Thyroid gland (tissue), 4 donors: ENCODE measurements at regions not wholly inside any gene's neighbourhood (a gene's known extent, or its start where the extent isn't known, plus 50 kb on each side); places are given as distances from the start of the nearest gene placed in this dataset.
"Not testable (repeated sequence)": the region's sequence is repeated elsewhere in the genome, so short reads cannot be mapped to it uniquely, and the experiment has no call there.

Source experiments
- DNase-seq, 2 donors: peaks; one replicate each; pipeline ENCODE4 v3.0.0-alpha.2; 2019
- H3K27ac ChIP-seq, 3 donors: fragments of 200-600 bp; sonication (generic); 1 replicate in 2 of 3; 2 replicates in 1 of 3; pipeline ENCODE4 v1.5.1; 2016 to 2019; ENCODE audit warnings: mild to moderate bottlenecking in 1 of 3, moderate library complexity in 1 of 3
- H3K27me3 ChIP-seq: fragments of 200-600 bp; sonication (generic); one replicate; pipeline ENCODE4 v1.5.1; 2019
- H3K36me3 ChIP-seq, 2 donors: fragments of 200-600 bp; sonication (generic); one replicate each; pipeline ENCODE4 v1.5.1; 2016 to 2019
- H3K4me1 ChIP-seq, 2 donors: fragments of 200-600 bp; sonication (generic); one replicate each; pipeline ENCODE4 v1.5.1; 2017 to 2019
- H3K4me3 ChIP-seq, 3 donors: fragments of 200-600 bp; sonication (generic); replicated peaks in 1 of 3; 1 replicate in 2 of 3; 2 replicates in 1 of 3; pipeline ENCODE4 v1.5.1; 2016; ENCODE audit warnings: mild to moderate bottlenecking in 1 of 3
- H3K9me3 ChIP-seq: fragments of 200-600 bp; sonication (generic); one replicate; pipeline ENCODE4 v1.5.1; 2017
- CTCF ChIP-seq, 6 experiments: fragments of 200-600 bp in 3 of 6; fragments of 450-650 bp in 3 of 6; sonication (generic) in 3 of 6; IDR thresholded peaks; one replicate each; pipeline ENCODE4 v1.5.1; 2016 to 2019; ENCODE audit warnings: antibody characterized with exemption in 6 of 6, mild to moderate bottlenecking in 2 of 6, inconsistent platforms in 1 of 6, moderate library complexity in 1 of 6
- POLR2A ChIP-seq, 2 donors: fragments of 450-650 bp; IDR thresholded peaks; one replicate each; pipeline ENCODE4 v1.6.1; 2017; ENCODE audit warnings: antibody characterized with exemption in 2 of 2, mild to moderate bottlenecking in 2 of 2, moderate library complexity in 1 of 2
- WGBS, 2 donors: methylation state at CpG; one replicate each; pipeline ENCODE4 v1.1.5; 2017; 5-methylcytosine and 5-hydroxymethylcytosine counted together
- intact Hi-C: fragments of 100-400 bp; cut with DNase I; formaldehyde crosslinking; loops from one replicate; pipeline ENCODE4 v1.15.1; 2023

GRCh38 chr5:34553581-34553980 is 102.5 kb upstream of the RAI14 start:
- no peak for DNase-seq
- no peaks in the 10 kb centered on the region for H3K36me3 ChIP-seq
- no peak for TF ChIP-seq CTCF (IDR thresholded peaks at IDR 0.05)
- TF ChIP-seq POLR2A (IDR thresholded peaks at IDR 0.05), result no peak
- H3K4me3 ChIP-seq, result no peak overlapping the region
- no peaks in the 10 kb centered on the region for H3K9me3 ChIP-seq
- H3K4me1 ChIP-seq, result peaks cover 6 to 11% of the 10 kb centered on the region in 2 donors
- intact Hi-C loops, result no loop called here
- H3K27me3 ChIP-seq, result no peaks in the 10 kb centered on the region
- no peak overlapping the region for H3K27ac ChIP-seq
- WGBS, 2 donors, result 86 to 89% methylated on average over 3 of the region's 3 CpGs

- 44 to 58% methylated on average over 5 of the region's 5 CpGs for WGBS, 2 donors
Measured at GRCh38 chr5:34554641-34555040, 101.5 kb upstream of the RAI14 start.

GRCh38 chr5:34555699-34556508 is 100.2 kb upstream of the RAI14 start:
- no peak overlapping the region for H3K4me3 ChIP-seq
- no peak for TF ChIP-seq POLR2A (IDR thresholded peaks at IDR 0.05)
- no peak for TF ChIP-seq CTCF (IDR thresholded peaks at IDR 0.05)
- H3K36me3 ChIP-seq, result no peaks in the 10 kb centered on the region
- no peaks in the 10 kb centered on the region for H3K9me3 ChIP-seq
- 67 to 80% methylated on average over 10 of the region's 10 CpGs for WGBS, 2 donors
- peaks cover 6 to 11% of the 10 kb centered on the region in 2 donors for H3K4me1 ChIP-seq
- DNase-seq, result no peak
- H3K27me3 ChIP-seq, result no peaks in the 10 kb centered on the region
- H3K27ac ChIP-seq, result no peak overlapping the region
- intact Hi-C loops, result no loop called here

More at GRCh38 chr5:34554641-34555040, 101.5 kb upstream of the RAI14 start:
- H3K27me3 ChIP-seq, result no peaks in the 10 kb centered on the region
- H3K36me3 ChIP-seq, result no peaks in the 10 kb centered on the region
- peaks cover 6 to 11% of the 10 kb centered on the region in 2 donors for H3K4me1 ChIP-seq
- H3K9me3 ChIP-seq, result no peaks in the 10 kb centered on the region
- no peak for DNase-seq
- intact Hi-C loops, result no loop called here
- no peak for TF ChIP-seq POLR2A (IDR thresholded peaks at IDR 0.05)
- no peak for TF ChIP-seq CTCF (IDR thresholded peaks at IDR 0.05)
- no peak overlapping the region for H3K27ac ChIP-seq
- H3K4me3 ChIP-seq, result no peak overlapping the region

- intact Hi-C loops, result no loop called here
- no peak for DNase-seq
- H3K27me3 ChIP-seq, result no peaks in the 10 kb centered on the region
Measured at GRCh38 chr5:34556509-34556782, 99.7 kb upstream of the RAI14 start.

GRCh38 chr5:34561581-34561980 is 94.5 kb upstream of the RAI14 start:
- DNase-seq, intact Hi-C loops, H3K27me3 ChIP-seq, H3K27ac ChIP-seq, H3K9me3 ChIP-seq, H3K36me3 ChIP-seq, H3K4me3 ChIP-seq: not testable (repeated sequence)
- peaks cover 10 to 13% of the 10 kb centered on the region in 2 donors for H3K4me1 ChIP-seq
- 89 to 96% methylated on average over 2 of the region's 2 CpGs for WGBS, 2 donors

More at GRCh38 chr5:34556509-34556782, 99.7 kb upstream of the RAI14 start:
- Histone ChIP-seq H3K27ac (no peak overlapping the region), H3K36me3 (no peaks in the 10 kb centered on the region), H3K9me3 (no peaks in the 10 kb centered on the region), H3K4me3 (no peak overlapping the region), H3K4me1 (peaks cover 6 to 10% of the 10 kb centered on the region in 2 donors)
- 92% methylated on average over 2 of the region's 2 CpGs for WGBS, 2 donors
- TF ChIP-seq POLR2A (IDR thresholded peaks at IDR 0.05) (no peak), CTCF (IDR thresholded peaks at IDR 0.05) (no peak)
